Stomach smooth muscle (tissue), 2 donors: ENCODE measurements at regions not wholly inside any gene's neighbourhood (a gene's known extent, or its start where the extent isn't known, plus 50 kb on each side); places are given as distances from the start of the nearest gene placed in this dataset.

Experiments
- H3K27ac ChIP-seq: one replicate; pipeline ENCODE4 v1.7.0; 2013; ENCODE audit warnings: mild to moderate bottlenecking, low read length, inconsistent platforms
- H3K27me3 ChIP-seq, 2 donors: one replicate each; pipeline ENCODE4 v1.7.0; 2013; ENCODE audit warnings: low read length in 2 of 2; ENCODE audit not compliant: insufficient read depth in 2 of 2, control insufficient read depth in 1 of 2
- H3K36me3 ChIP-seq, 2 donors: one replicate each; pipeline ENCODE4 v1.7.0; 2013; ENCODE audit warnings: low read length in 2 of 2; ENCODE audit not compliant: control insufficient read depth in 2 of 2, insufficient read depth in 2 of 2
- H3K4me1 ChIP-seq: one replicate; pipeline ENCODE4 v1.7.0; 2013; ENCODE audit warnings: low read length; ENCODE audit not compliant: control insufficient read depth, insufficient read depth
- H3K4me3 ChIP-seq, 2 donors: one replicate each; pipeline ENCODE4 v1.7.0; 2013; ENCODE audit warnings: low read length in 2 of 2
- H3K9ac ChIP-seq, 2 donors: one replicate each; pipeline ENCODE4 v1.7.0; 2013; ENCODE audit warnings: low read length in 2 of 2, mild to moderate bottlenecking in 1 of 2
- H3K9me3 ChIP-seq, 2 donors: one replicate each; pipeline ENCODE4 v1.7.0; 2013; ENCODE audit warnings: low read length in 2 of 2; ENCODE audit not compliant: control insufficient read depth in 2 of 2
- donor health status: healthy.
- donor health status: Pancreatic carcinoma.

- no peaks in the 10 kb centered on the region for H3K27me3 ChIP-seq
- no peak overlapping the region for H3K4me3 ChIP-seq
- no peaks in the 10 kb centered on the region for H3K9me3 ChIP-seq
- no peaks in the 10 kb centered on the region for H3K36me3 ChIP-seq
- H3K27ac ChIP-seq: no peak overlapping the region
- H3K4me1 ChIP-seq: no peaks in the 10 kb centered on the region
- H3K9ac ChIP-seq: no peak overlapping the region
Observed at GRCh38 chr11:25855916-25856315, 476.0 kb upstream of the ANO3 start.

DNA sequence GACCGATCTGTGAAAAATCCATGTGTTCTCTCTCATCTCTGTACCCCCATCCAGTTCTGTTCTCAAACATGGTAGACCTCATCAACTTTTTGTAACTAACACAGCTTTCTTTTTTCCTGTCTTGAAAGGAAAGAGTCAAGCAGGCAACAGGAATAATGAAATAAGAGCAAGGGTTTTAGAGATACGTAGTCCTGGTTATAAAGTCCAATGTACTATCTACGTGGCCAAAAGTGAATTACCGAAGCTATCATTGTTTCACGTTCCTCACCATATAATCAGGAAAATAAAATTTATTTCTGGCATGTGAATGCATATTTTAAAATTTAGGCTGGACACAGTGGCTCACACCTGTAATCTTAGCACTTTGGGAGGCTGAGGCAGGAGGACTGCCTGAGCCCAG, 472.2 kb upstream of the ANO3 start:
- Histone ChIP-seq H3K36me3 (no peaks in the 10 kb centered on the region), H3K9ac (no peak overlapping the region), H3K4me1 (no peaks in the 10 kb centered on the region), H3K27ac (no peak overlapping the region), H3K9me3 (no peaks in the 10 kb centered on the region), H3K4me3 (no peak overlapping the region), H3K27me3 (no peaks in the 10 kb centered on the region)

DNA sequence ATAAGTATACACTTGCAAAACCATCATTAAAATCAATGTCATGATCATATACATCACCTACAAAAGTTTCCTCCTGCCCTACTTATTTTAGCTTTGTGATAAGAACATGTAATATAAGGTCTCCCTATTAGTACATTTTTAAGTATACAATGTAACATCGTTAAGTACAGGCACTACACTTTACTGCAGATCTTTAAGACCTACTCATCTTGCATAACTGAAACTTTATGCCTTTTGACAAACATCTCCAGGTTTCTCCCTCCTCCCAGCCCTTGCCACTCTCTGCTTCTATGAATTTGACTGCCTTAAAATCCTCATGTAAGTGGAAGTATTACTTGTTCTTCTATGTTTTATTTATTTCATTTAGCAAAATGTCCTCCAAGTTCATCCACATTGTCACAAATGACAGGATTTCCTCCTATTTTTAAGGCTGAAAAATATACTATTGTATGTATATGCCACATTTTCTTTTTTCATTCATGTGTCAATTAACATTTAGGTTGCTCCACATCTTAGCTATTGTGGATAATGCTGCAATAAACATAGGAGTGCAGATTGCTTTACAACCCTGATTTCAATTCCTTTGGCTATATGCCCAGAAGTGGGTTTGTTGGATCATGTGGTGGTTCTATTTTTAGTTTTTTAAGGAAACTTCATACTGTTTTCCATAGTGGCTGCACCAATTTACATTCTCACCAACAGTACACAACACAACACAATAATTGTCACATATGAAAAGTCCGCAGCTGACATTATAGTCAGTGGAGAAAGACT, 471.1 kb upstream of the ANO3 start:
- no peaks in the 10 kb centered on the region for H3K36me3 ChIP-seq
- H3K9me3 ChIP-seq: no peaks in the 10 kb centered on the region
- H3K4me1 ChIP-seq: no peaks in the 10 kb centered on the region
- no peak overlapping the region for H3K27ac ChIP-seq
- no peaks in the 10 kb centered on the region for H3K27me3 ChIP-seq
- no peak overlapping the region for H3K4me3 ChIP-seq
- no peak overlapping the region for H3K9ac ChIP-seq

- no peaks in the 10 kb centered on the region for H3K4me1 ChIP-seq
- no peak overlapping the region for H3K27ac ChIP-seq
- H3K9ac ChIP-seq: no peak overlapping the region
- no peaks in the 10 kb centered on the region for H3K27me3 ChIP-seq
- H3K4me3 ChIP-seq: no peak overlapping the region
- no peaks in the 10 kb centered on the region for H3K36me3 ChIP-seq
- no peaks in the 10 kb centered on the region for H3K9me3 ChIP-seq
Observed at GRCh38 chr11:25862159-25862558, 469.8 kb upstream of the ANO3 start.

DNA sequence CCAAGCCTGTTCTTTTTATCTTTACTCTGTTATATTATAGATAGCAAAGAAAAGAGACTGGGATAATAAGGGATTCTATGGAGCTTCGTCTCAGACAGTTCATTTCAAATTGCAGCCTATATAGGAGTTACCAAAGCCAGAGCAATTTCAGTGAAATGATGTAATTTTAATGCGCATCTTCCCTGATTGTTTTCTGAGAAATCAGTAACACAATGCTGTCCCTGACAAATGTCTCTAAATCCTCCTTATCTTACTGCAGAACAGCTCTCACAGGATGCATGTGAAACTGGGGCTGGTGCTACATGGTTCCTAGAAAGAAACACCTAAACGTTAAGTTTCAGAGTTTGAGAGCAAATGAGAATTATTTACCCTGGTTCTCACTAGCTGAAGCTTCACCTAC, 467.9 kb upstream of the ANO3 start:
- no peak overlapping the region for H3K9ac ChIP-seq
- H3K27ac ChIP-seq: no peak overlapping the region

DNA sequence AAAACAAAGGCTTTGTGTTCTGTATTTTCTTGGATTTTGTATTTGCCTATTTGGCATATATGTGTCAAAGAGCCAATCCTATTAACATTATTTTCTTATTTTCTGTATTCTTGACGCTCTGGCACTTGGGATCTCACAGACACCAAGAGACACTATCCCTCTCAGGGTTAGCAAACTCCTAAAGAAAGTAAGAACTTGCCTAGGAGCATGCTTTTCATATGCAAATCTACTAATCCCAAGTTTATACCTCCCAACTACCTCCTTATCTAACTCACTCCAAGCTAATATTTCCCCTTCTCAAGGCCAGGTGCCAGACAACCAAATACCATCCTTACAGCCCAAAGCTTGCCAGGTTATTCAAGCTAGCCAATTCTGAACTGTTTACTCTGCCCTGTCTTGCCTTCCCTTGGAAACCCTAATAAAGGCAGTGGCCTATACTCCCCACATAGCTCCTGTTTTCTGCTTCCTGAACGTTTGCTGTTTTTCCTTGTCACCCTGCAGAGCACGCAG, 455.4 kb upstream of the ANO3 start:
- no peaks in the 10 kb centered on the region for H3K9me3 ChIP-seq
- no peak overlapping the region for H3K27ac ChIP-seq
- H3K27me3 ChIP-seq: no peaks in the 10 kb centered on the region
- H3K36me3 ChIP-seq: no peaks in the 10 kb centered on the region
- no peak overlapping the region for H3K9ac ChIP-seq
- H3K4me3 ChIP-seq: no peak overlapping the region
- no peaks in the 10 kb centered on the region for H3K4me1 ChIP-seq

More for the DNA sequence above, 467.9 kb upstream of the ANO3 start:
- Histone ChIP-seq H3K36me3 (no peaks in the 10 kb centered on the region), H3K4me1 (no peaks in the 10 kb centered on the region), H3K9me3 (no peaks in the 10 kb centered on the region), H3K4me3 (no peak overlapping the region), H3K27me3 (no peaks in the 10 kb centered on the region)

DNA sequence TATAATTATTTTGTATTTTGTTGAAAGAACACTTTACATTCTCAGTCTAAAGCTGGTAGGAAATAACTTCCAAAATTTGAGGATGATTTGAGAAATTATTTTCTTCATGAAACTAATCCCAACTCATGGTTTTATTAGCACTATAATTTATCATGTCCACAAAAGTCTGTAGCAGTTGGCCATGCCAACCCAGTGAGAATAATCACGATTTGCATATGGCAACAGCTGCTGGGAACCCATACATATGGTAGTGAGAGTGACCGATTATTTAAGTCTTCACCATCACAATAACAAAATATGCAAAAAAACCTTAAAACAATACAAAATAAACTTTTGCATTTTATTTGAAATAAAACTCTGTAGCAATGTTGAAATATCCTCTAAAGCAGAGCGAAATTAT, 445.9 kb upstream of the ANO3 start:
- Histone ChIP-seq H3K4me3 (no peak overlapping the region), H3K9me3 (no peaks in the 10 kb centered on the region), H3K27ac (no peak overlapping the region), H3K9ac (no peak overlapping the region), H3K36me3 (no peaks in the 10 kb centered on the region), H3K4me1 (no peaks in the 10 kb centered on the region), H3K27me3 (no peaks in the 10 kb centered on the region)

DNA sequence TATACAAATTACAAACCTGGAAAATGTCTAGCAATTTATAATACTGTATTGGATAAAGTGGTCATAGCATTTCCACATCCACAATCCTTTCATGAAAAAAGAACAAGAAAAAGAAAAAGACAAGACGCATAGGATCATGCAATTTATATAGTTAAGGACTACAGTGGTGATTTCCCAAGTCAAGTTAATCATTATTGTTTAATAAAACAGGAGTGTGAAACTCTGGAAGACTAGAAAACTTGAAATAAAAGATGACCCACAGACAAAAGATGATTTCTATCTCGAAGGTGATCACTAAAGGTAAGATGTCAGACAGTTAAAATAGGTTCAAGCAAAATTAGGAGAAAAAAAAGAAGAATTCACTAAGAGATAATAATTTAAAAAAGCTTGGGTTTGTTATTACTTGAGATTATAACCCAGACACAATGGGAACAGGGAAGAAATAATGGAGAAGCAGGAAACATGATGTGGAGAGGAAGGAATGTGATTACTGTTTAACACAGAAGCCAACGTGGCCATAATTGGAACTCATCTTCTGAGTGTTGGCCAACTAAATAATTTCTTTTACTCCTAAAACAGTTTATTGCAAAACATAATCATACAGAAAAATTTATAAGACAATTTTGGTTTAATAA, 441.2 kb upstream of the ANO3 start:
- no peak overlapping the region for H3K4me3 ChIP-seq
- no peaks in the 10 kb centered on the region for H3K27me3 ChIP-seq

DNA sequence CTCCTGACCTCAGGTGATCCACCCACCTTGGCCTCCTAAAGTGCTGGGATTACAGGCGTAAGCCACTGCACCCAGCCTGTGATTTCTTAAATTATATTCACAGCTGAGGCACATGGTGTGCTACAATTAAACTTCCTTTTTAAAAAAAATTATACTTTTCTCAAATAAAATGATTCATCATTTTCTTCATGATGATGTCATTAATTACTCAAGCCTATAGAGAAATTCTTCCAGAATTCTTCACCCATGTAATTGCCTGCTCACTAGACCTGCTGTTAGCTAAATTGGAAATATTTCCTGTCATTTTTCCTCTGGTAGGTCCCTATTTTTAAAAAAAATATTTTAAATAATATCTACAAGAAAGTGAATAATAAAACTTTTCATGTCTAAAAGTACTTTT, 440.0 kb upstream of the ANO3 start:
- Histone ChIP-seq H3K9me3 (no peaks in the 10 kb centered on the region), H3K27me3 (no peaks in the 10 kb centered on the region)

More for the DNA sequence above, 441.2 kb upstream of the ANO3 start:
- H3K36me3 ChIP-seq: no peaks in the 10 kb centered on the region
- no peak overlapping the region for H3K9ac ChIP-seq
- no peaks in the 10 kb centered on the region for H3K4me1 ChIP-seq
- no peak overlapping the region for H3K27ac ChIP-seq
- no peaks in the 10 kb centered on the region for H3K9me3 ChIP-seq

DNA sequence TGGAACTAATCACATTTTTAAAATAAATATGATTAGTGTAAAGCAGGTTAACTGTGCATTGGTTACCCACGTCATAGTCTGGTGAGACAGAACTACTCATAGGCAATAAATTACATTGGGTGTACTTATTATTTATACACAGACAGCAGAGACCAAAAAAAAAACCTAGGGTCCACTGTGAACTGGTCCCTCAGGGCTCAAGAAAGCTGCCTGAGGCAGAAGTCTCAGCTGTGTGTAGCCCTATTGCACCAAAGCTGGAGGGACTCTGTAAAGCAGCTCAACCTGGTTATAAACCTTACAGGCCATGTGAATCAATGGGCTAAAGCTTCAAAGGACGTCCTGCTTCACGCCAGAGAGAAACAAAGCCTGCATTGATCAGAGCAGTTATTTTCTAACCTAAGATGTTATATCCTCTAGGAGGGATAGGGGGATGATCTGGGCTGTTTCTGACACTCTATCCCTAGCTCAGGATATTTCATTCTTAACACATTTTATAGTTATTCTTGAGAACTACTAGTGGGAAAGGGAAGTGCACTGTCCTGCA, 432.2 kb upstream of the ANO3 start:
- Histone ChIP-seq H3K36me3 (no peaks in the 10 kb centered on the region), H3K27ac (no peak overlapping the region), H3K4me3 (no peak overlapping the region), H3K27me3 (no peaks in the 10 kb centered on the region), H3K9me3 (no peaks in the 10 kb centered on the region), H3K4me1 (no peaks in the 10 kb centered on the region), H3K9ac (no peak overlapping the region)

More for the DNA sequence above, 440.0 kb upstream of the ANO3 start:
- no peak overlapping the region for H3K27ac ChIP-seq
- no peak overlapping the region for H3K9ac ChIP-seq
- H3K4me1 ChIP-seq: no peaks in the 10 kb centered on the region
- H3K36me3 ChIP-seq: no peaks in the 10 kb centered on the region
- no peak overlapping the region for H3K4me3 ChIP-seq

GRCh38 chr11:25900814-25901213, 431.1 kb upstream of the ANO3 start:
- no peaks in the 10 kb centered on the region for H3K9me3 ChIP-seq
- no peak overlapping the region for H3K9ac ChIP-seq
- H3K27ac ChIP-seq: no peak overlapping the region
- H3K4me3 ChIP-seq: no peak overlapping the region
- no peaks in the 10 kb centered on the region for H3K27me3 ChIP-seq
- no peaks in the 10 kb centered on the region for H3K36me3 ChIP-seq
- H3K4me1 ChIP-seq: no peaks in the 10 kb centered on the region
